ENCODE measurements at regions not wholly inside any gene's neighbourhood (a gene's known extent, or its start where the extent isn't known, plus 50 kb on each side); places are given as distances from the start of the nearest gene placed in this dataset.

DNA sequence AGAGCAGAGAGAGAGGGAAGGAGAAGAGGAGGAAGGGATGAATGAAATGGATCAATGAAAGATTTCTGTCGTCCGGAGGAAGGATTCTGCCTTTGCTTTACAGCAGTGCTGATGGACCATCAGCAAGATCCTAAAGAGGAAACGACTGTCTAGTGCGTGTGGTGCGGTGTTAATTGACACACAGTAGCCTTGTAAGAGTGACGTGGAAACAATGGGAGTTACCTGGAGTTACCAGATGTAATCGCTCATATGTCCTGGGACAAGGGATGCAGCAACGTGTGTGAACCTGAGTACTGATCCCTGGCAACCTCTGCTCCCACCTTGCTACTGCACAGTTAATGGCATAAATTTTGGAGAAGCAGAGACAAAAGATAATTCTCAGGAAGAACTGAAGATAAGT is 62.6 kb upstream of the TPRG1 start:
- no peak for DNase-seq (ENCODE audit: low read depth in 2 of 2)

DNA sequence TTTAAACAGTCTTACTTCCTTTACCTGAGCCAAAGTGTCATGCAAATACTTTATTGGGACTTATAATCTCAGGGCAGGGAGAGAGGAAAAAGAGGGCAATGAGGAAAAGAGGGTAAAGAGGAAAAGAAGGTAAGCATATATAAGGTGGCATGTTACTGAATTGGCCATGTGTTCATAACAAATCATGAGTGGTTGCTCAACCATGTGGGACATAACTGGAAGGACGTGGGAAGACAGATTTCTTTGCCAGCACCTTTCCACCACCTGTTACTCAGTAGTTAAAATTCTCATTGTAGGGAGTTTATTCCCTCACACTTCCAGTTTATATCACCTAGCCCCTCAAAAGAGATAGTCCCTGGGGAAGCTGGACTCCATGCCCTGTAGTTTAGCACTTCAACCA is 54.7 kb upstream of the TPRG1 start:
- no peak for DNase-seq (ENCODE audit: low read depth in 2 of 2)

DNA sequence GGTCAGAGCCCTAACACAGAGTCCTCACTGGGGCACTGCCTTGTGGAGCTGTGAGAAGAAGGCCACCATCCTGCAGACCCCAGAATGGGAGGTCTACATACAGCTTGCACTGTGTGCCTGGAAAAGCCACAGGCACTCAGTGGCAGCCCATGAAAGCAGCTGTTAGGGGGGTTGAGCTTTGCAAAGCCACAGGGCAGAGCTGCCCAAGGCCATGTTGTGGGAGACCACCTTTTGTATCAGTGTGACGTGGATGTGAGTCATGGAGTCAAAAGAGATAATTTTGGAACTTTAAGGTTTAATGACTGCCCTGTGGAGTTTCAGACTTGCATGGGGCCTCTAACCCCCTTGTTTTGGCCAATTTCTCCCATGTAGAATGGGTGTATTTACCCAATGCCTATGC is 52.9 kb upstream of the TPRG1 start:
- DNase-seq (ENCODE audit: low read depth in 2 of 2), result no peak

- DNase-seq (ENCODE audit: low read depth in 2 of 2), result no peak
Observed at GRCh38 chr3:189119950-189120349, 51.8 kb upstream of the TPRG1 start.

GRCh38 chr3:189121092-189121491 is 50.7 kb upstream of the TPRG1 start:
- DNase-seq (ENCODE audit: low read depth in 2 of 2), result no peak
